ENCODE measurements at regions not wholly inside any gene's neighbourhood (a gene's known extent, or its start where the extent isn't known, plus 50 kb on each side); places are given as distances from the start of the nearest gene placed in this dataset.

DNA sequence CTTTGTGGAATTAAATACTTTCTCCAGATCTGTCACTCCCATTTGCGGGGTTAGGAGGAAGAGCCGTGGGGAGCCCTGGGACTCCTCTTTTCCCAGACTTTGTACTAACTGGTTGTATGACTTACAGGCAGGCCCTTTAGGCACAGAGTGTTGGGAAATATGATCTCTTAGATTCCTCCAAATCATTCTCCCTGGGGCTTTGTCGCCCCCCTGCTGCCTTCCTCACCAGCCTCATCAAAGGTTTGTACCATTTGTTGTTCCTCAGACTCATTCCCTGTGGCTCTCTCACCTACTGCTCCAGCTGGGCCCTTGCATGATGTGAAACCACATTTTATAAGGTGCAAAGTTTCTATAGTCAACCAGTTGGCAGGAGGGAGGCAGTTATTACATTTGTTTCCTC lies 56.4 kb downstream of the CRYGS start:
- no peak overlapping the region for H3K27ac Mint-ChIP-seq
- no peaks in the 10 kb centered on the region for H3K27me3 Mint-ChIP-seq
- no peaks in the 10 kb centered on the region for H3K36me3 Mint-ChIP-seq (ENCODE audit: low read depth)
- no peaks in the 10 kb centered on the region for H3K9me3 Mint-ChIP-seq
- H3K4me1 Mint-ChIP-seq (ENCODE audit: low read depth), result peaks cover 4% of the 10 kb centered on the region
- no peak overlapping the region for H3K4me3 Mint-ChIP-seq
- no peak for DNase-seq

DNA sequence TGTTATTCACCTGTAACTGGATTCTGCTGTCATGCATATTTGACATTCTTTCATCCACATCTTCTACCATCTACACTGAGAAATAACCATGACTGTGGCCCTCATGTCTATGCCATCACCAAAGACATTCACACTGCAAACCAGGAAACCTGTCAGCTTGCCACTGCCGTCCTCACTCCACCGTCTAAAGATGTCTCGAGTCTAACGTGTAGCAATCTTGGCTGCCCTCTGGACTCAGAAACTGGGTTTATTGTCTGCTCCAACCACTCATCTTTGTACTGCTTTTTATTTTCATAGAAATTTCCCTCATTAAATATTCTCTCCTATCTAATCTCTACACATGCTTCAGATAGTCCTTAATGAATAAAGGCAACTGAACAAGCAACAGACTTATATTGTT lies 57.1 kb downstream of the CRYGS start:
- Mint-ChIP-seq H3K9me3 (no peaks in the 10 kb centered on the region), H3K27ac (no peak overlapping the region), H3K4me1 (ENCODE audit: low read depth) (peaks cover 4% of the 10 kb centered on the region), H3K4me3 (no peak overlapping the region), H3K27me3 (no peaks in the 10 kb centered on the region), H3K36me3 (ENCODE audit: low read depth) (no peaks in the 10 kb centered on the region)
- DNase-seq, result no peak

DNA sequence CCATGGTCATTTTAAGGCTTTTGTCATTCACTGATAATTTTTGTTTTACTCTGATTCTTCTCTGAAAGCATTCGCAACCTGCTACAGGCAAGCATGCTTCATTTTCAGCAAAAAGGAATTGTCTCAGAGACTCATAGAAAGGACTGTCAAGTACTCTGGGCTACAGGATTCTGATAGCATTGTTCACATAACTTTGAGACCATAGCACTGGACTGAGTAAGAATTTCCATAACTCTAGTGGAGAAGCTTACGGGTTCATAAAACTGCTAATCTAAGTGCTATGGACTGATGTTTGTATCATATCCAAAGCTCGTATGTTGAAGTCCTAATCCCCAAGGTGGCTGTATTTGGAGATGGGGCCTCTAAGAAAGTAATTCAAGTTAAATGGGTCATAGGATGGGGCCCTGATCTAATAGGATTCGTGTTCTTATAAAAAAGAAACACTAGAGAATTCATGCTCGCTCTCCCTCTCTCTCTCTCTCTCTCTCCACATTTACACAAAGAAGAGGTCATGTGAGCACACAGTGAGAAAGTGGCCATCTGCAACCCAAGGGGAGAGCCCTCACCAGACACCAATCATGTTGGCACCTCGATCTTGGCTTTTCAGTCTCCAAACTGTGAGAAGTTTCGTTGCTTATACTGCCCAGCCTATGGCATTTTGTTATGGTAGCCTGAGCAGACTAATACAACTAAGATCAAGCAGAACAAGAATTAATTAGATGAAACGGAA lies 60.4 kb downstream of the CRYGS start:
- Mint-ChIP-seq H3K27ac (no peak overlapping the region), H3K36me3 (ENCODE audit: low read depth) (no peaks in the 10 kb centered on the region), H3K27me3 (no peaks in the 10 kb centered on the region), H3K9me3 (no peaks in the 10 kb centered on the region), H3K4me1 (ENCODE audit: low read depth) (peaks cover 8% of the 10 kb centered on the region), H3K4me3 (no peak overlapping the region)
- DNase-seq, result no peak

DNA sequence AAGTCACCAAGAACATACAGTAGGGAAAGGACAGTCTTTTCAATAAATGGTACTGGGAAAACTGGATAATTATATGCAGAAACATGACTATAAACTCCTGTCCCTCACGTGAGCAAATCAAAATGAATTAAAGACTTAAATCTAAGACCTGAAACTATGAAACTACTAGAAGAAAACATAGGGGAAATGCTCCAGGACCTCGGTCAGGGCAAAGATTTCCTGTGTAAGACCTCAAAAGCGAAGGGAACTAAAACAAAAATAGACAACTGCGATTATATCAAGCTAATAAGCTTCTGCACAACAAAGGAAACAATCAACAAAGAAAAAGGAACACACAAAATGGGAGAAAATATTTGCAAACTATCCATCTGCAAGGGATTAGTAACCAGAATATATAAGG lies 62.7 kb downstream of the CRYGS start:
- Mint-ChIP-seq H3K9me3 (no peaks in the 10 kb centered on the region), H3K4me3 (no peak overlapping the region), H3K4me1 (ENCODE audit: low read depth) (peaks cover 10% of the 10 kb centered on the region), H3K27ac (no peak overlapping the region), H3K36me3 (ENCODE audit: low read depth) (no peaks in the 10 kb centered on the region), H3K27me3 (no peaks in the 10 kb centered on the region)
- DNase-seq, result no peak

DNA sequence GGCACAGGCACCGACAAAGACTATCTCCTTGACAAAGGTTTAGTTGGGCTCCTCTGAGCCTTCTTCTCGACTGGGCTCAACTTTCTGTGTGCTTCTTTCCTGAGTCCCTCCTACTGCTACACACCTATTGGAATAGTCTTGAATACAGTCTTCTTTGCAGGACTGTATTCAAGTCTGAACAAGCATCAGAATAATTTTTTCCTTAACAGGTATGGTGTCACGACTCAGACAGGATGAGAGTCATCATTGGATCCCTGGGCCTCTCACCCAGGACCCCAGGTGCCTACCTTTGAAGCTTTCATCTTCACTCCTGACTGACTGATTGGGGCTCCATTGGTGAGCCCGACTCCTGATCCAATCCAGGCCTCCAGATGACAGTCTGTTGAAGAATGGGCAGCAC lies 66.3 kb downstream of the CRYGS start:
- H3K4me1 Mint-ChIP-seq (ENCODE audit: low read depth), result peaks cover 10% of the 10 kb centered on the region
- no peak for DNase-seq
- no peaks in the 10 kb centered on the region for H3K9me3 Mint-ChIP-seq
- H3K27ac Mint-ChIP-seq, result no peak overlapping the region
- H3K27me3 Mint-ChIP-seq, result no peaks in the 10 kb centered on the region
- no peaks in the 10 kb centered on the region for H3K36me3 Mint-ChIP-seq (ENCODE audit: low read depth)
- no peak overlapping the region for H3K4me3 Mint-ChIP-seq

DNA sequence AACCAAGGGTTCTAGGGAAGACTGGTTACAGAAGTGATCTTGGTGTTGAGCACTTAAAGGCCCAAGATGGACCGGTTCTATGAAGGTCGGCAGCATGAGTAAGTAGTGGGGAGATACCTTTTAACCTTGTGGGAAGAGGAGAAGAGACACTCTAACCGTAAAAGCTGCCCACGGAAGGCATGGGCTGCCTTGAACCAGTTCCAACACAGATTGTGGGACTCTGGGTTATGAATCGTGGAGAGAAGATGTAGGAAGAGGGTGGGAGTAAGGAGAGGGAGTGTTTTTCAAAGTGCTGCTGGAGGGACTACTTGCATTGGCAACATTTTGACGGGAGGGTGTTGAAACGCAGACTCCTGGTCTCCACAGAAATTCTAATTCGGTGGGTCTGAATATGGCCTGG lies 67.1 kb downstream of the CRYGS start:
- Mint-ChIP-seq H3K4me1 (ENCODE audit: low read depth) (peaks cover 10% of the 10 kb centered on the region), H3K36me3 (ENCODE audit: low read depth) (no peaks in the 10 kb centered on the region), H3K27me3 (no peaks in the 10 kb centered on the region), H3K9me3 (no peaks in the 10 kb centered on the region), H3K4me3 (no peak overlapping the region), H3K27ac (no peak overlapping the region)
- DNase-seq, result no peak

DNA sequence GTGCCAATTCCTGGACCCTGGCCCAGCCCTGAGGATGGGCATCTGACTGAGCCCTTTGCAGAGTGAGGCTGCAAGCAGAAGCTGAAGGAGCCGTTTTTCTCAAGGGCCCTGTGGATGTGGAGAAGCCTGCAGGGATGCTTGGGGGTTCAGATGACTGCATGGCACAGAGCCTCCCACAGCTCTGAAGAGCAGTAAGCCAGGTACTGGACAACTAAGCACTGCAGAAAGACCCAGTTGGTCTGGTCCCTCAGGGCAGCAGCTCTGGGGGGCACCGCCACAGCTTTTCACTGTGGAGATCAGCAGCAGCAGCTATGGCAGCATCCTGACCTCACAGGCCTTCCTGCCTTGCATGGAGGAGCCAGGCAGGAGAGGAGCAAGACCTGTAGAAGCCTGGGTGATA lies 67.6 kb downstream of the CRYGS start:
- DNase-seq, result no peak
- H3K27ac Mint-ChIP-seq, result no peak overlapping the region
- H3K27me3 Mint-ChIP-seq, result no peaks in the 10 kb centered on the region
- peaks cover 7% of the 10 kb centered on the region for H3K4me1 Mint-ChIP-seq (ENCODE audit: low read depth)
- H3K4me3 Mint-ChIP-seq, result no peak overlapping the region
- H3K36me3 Mint-ChIP-seq (ENCODE audit: low read depth), result no peaks in the 10 kb centered on the region
- H3K9me3 Mint-ChIP-seq, result no peaks in the 10 kb centered on the region

DNA sequence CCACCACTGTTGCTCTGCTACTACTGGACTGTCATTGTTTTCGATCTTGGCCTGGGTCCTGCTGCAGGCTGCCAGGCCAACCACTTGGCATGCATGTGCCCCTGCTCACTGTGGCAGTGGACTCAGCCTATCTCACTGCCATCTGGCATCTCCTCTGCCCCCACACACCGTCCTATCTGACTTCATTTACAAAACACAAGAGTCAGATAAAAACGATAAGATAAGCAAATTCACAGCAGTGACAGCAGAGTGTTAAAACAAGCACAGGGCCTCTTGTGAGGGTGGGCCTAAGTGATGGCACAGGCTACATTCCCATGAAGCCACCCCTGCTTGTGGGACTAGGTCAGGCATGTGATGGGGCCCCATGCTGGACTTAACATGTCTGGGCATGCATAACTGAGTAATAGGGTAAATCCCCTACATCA lies 68.1 kb downstream of the CRYGS start:
- H3K4me1 Mint-ChIP-seq (ENCODE audit: low read depth), result peaks cover 5% of the 10 kb centered on the region
- H3K9me3 Mint-ChIP-seq, result no peaks in the 10 kb centered on the region
- H3K27me3 Mint-ChIP-seq, result no peaks in the 10 kb centered on the region
- no peak overlapping the region for H3K27ac Mint-ChIP-seq
- no peaks in the 10 kb centered on the region for H3K36me3 Mint-ChIP-seq (ENCODE audit: low read depth)
- no peak overlapping the region for H3K4me3 Mint-ChIP-seq
- no peak for DNase-seq

DNA sequence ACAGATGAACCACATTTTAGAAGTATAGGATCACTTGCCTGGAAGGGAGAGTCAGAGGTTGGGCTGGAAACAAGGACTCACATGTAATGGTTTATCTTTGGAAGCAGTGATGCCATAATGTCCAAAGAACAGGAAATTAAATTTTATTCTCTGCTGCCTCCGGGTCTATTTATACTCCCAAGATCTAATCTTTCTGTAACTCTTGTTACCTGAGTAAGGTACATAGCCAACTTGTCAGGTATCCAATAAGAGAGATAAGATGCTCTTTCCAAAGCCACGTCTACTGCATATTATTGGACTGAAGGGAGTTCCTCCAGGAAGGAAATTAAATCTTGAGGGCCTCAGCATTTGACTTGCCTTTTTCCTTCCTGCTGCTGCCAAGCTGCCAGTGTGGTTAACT lies 71.0 kb downstream of the CRYGS start:
- DNase-seq, result no peak
- no peak overlapping the region for H3K4me3 Mint-ChIP-seq
- H3K36me3 Mint-ChIP-seq (ENCODE audit: low read depth), result no peaks in the 10 kb centered on the region
- H3K27me3 Mint-ChIP-seq, result no peaks in the 10 kb centered on the region
- H3K27ac Mint-ChIP-seq, result no peak overlapping the region
- H3K9me3 Mint-ChIP-seq, result no peaks in the 10 kb centered on the region
- peaks cover 5% of the 10 kb centered on the region for H3K4me1 Mint-ChIP-seq (ENCODE audit: low read depth)

DNA sequence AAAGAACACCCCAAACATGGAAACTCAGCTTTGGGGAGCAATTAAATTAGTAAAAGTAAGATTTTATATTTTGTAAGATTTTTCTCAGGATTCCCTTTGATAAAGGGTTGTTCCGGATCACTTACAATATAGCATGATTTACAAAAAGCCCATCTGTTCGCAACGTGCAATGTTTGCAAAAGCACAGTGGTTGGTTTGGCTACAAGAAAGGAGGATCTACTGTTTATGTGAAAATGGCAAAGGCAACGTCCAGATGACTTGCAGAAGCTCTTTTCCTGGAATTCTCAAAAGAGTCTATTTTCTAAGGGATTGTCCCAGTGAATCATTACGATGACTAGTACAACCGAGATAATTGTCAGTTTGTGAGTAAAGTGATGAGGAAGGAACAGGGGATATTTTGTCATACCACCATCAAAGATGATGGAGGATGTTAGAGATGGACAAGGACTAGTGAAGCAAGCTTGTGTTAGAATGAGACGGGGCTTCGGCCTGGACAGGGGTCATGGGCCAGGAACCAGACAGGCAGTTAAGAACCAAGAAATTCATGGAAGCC lies 71.6 kb downstream of the CRYGS start:
- Mint-ChIP-seq H3K9me3 (no peaks in the 10 kb centered on the region), H3K27me3 (no peaks in the 10 kb centered on the region), H3K4me3 (no peak overlapping the region), H3K36me3 (ENCODE audit: low read depth) (no peaks in the 10 kb centered on the region), H3K27ac (no peak overlapping the region), H3K4me1 (ENCODE audit: low read depth) (peaks cover 5% of the 10 kb centered on the region)
- no peak for DNase-seq

DNA sequence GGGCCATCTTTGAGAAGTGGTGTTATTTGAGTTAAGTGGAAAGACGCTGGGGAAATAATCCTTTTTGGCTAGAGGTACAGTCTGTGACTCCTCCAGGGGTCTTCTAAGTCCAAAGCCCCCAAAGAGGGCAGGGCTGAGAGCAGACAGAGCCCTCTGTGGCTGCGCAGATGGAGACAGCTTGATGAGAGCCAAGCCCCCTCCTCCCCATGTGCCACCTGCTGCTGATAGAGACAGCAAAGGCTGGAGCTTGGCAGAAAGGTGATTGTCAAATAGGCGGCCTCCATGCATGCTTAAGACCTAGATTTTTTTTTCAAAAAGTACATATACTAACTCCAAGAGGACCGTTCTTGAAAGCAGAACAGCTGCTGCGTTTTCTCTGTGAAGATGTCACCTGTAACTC lies 72.4 kb downstream of the CRYGS start:
- Mint-ChIP-seq H3K4me1 (ENCODE audit: low read depth) (peaks cover 1% of the 10 kb centered on the region), H3K36me3 (ENCODE audit: low read depth) (no peaks in the 10 kb centered on the region), H3K4me3 (no peak overlapping the region), H3K9me3 (no peaks in the 10 kb centered on the region), H3K27ac (no peak overlapping the region), H3K27me3 (no peaks in the 10 kb centered on the region)
- no peak for DNase-seq

DNA sequence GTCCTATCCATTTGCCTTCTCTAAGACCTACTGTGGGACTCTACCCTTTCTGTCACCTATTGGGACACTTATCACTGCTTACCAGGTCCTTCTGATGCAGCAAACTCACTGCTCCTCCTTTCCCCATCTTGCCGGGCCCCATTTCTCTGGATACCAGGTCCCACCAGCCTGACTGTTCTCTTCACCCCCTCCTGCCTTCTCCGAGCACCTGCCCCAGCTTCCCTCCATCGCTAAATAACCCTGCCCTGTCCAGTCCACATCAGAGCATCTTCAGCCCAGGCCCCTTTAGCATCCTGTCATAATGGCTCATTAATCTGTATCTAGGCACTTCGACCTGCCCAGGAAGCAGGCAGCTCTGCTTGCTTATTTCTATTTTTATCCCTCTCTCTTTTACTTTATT lies 74.7 kb downstream of the CRYGS start:
- Mint-ChIP-seq H3K9me3 (no peaks in the 10 kb centered on the region), H3K4me3 (no peak overlapping the region), H3K27ac (no peak overlapping the region), H3K4me1 (ENCODE audit: low read depth) (no peaks in the 10 kb centered on the region), H3K27me3 (no peaks in the 10 kb centered on the region), H3K36me3 (ENCODE audit: low read depth) (no peaks in the 10 kb centered on the region)
- no peak for DNase-seq

DNA sequence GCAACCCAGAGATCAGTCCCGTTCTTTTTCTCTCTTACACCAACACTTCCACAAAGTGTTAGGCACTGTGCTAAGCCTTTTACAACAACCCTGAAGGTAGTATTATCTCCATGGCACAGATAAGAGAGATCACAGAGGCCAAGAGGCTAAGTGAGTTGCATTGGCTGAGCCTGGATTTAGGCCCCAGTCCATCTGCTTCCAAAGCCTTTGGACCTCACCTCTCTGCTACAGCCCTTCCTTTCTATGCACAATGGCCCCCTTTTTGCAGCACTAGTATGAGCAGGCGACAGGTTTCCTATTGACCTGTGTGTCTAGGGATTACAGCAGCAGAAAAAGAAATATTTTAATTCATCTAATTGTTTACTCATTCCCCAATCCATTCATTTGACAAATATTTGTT lies 76.2 kb downstream of the CRYGS start:
- Mint-ChIP-seq H3K27me3 (no peaks in the 10 kb centered on the region), H3K27ac (no peak overlapping the region), H3K4me3 (no peak overlapping the region), H3K9me3 (no peaks in the 10 kb centered on the region), H3K4me1 (ENCODE audit: low read depth) (no peaks in the 10 kb centered on the region), H3K36me3 (ENCODE audit: low read depth) (no peaks in the 10 kb centered on the region)
- no peak for DNase-seq

DNA sequence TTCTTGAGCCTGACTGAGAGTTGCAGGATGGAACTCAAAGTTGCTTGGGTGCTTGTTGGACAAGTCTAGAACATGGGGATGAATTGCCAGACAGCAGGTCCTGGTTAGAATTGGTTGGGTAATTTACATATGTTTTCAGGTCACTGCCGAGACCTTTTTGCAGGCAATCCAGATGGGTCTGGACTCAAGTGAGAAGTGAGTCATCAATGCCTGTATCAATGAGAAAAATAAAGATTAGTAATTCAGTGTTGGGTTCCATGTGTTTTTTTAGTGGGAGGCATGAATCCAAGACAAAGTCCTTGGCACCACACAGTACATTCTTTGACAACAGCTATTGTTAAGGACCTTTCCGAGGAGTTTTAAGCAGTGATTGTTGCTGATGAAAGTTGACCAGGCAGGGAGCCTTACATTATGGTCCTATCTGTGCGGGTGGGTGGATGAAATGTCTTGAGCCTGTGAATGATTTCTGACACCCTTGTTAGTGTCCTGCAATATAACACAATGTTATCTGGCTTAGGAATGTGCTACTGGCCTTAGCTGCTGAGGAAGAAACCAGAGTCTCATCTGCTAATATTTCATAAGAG lies 77.7 kb downstream of the CRYGS start:
- H3K4me3 Mint-ChIP-seq, result no peak overlapping the region
- DNase-seq, result no peak
- peaks cover under 1% of the 10 kb centered on the region for H3K4me1 Mint-ChIP-seq (ENCODE audit: low read depth)
- H3K36me3 Mint-ChIP-seq (ENCODE audit: low read depth), result no peaks in the 10 kb centered on the region
- H3K9me3 Mint-ChIP-seq, result no peaks in the 10 kb centered on the region
- H3K27me3 Mint-ChIP-seq, result no peaks in the 10 kb centered on the region
- no peak overlapping the region for H3K27ac Mint-ChIP-seq

DNA sequence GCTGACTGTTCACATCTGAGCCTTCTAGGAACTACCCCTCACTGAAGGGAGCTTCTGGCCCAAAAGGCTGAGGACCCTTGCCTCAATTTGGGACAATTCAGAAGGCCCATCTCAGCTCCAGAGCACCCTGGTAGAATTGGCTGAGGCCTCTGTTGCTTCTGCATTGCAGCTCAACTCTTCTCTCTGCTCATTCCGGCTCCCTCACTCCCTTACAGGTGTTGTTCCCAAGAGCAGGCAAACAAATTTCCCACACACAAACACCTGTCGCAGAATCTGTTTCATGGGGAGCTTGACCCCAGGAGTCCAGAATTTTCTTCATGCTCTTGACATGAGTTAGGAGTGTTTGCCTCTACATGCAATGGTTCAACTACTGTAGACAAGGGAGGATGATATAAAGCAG lies 78.7 kb downstream of the CRYGS start:
- Mint-ChIP-seq H3K36me3 (ENCODE audit: low read depth) (no peaks in the 10 kb centered on the region), H3K27ac (no peak overlapping the region), H3K4me1 (ENCODE audit: low read depth) (peaks cover 8% of the 10 kb centered on the region), H3K4me3 (no peak overlapping the region), H3K9me3 (no peaks in the 10 kb centered on the region), H3K27me3 (no peaks in the 10 kb centered on the region)
- DNase-seq, result no peak

All from activated T-cell treated with anti-CD3 and anti-CD28 coated beads, Interleukin-2, amount 50 U/mL, for 24 hours (primary cell).